Sigmoid colon (tissue), 4 donors: ENCODE measurements at regions not wholly inside any gene's neighbourhood (a gene's known extent, or its start where the extent isn't known, plus 50 kb on each side); places are given as distances from the start of the nearest gene placed in this dataset.

ENCODE experiments used
- CTCF ChIP-seq, 4 experiments: fragments of 450-650 bp in 3 of 4; fragments of 200-600 bp in 1 of 4; IDR thresholded peaks; one replicate each; pipeline ENCODE4 v1.5.1; 2016 to 2019; ENCODE audit warnings: antibody characterized with exemption in 4 of 4, mild to moderate bottlenecking in 3 of 4, moderate library complexity in 2 of 4
- POLR2A ChIP-seq, 2 donors: fragments of 450-650 bp; IDR thresholded peaks; one replicate each; pipeline ENCODE4 v1.6.1; 2016; ENCODE audit warnings: antibody characterized with exemption in 2 of 2, mild to moderate bottlenecking in 2 of 2, moderate library complexity in 2 of 2
- POLR2AphosphoS5 ChIP-seq, 4 donors: sonication (generic); formaldehyde crosslinking; IDR thresholded peaks; one replicate each; pipeline ENCODE4 v1.6.1; 2017; ENCODE audit warnings: antibody characterized with exemption in 4 of 4

- no peak for TF ChIP-seq POLR2A (IDR thresholded peaks at IDR 0.05)
- no peak for TF ChIP-seq CTCF (IDR thresholded peaks at IDR 0.05)
- TF ChIP-seq POLR2AphosphoS5 (IDR thresholded peaks at IDR 0.05): no peak
These were observed 62.6 kb upstream of the ST6GAL2 start for GRCh38 chr2:106948540-106948939.
